Activated CD4-positive, CD25-positive, alpha-beta regulatory T cell treated with anti-CD3 and anti-CD28 coated beads, Interleukin-2, amount 50 U/mL, for 24 hours (primary cell): ENCODE measurements at regions not wholly inside any gene's neighbourhood (a gene's known extent, or its start where the extent isn't known, plus 50 kb on each side); places are given as distances from the start of the nearest gene placed in this dataset.
"Not testable (repeated sequence)": the region's sequence is repeated elsewhere in the genome, so short reads cannot be mapped to it uniquely, and the experiment has no call there.

Source experiments
- ATAC-seq, 2 donors: fragments of 150-1000 bp; cut with Tn5 transposase; one replicate each; pipeline ENCODE4 v1.10.0; 2021; ENCODE audit warnings: mild to moderate bottlenecking in 1 of 2, moderate library complexity in 1 of 2

- no peak for ATAC-seq
These were observed 91.4 kb downstream of the ARL4C start for GRCh38 chr2:234405462-234405861.

GRCh38 chr2:234404957-234405356 lies 91.9 kb downstream of the ARL4C start:
- ATAC-seq: no peak

GRCh38 chr2:234403751-234404150 lies 93.1 kb downstream of the ARL4C start:
- no peak for ATAC-seq

GRCh38 chr2:234403074-234403473 lies 93.8 kb downstream of the ARL4C start:
- no peak for ATAC-seq

GRCh38 chr2:234401426-234401825 lies 95.5 kb downstream of the ARL4C start:
- ATAC-seq: peak; percentile 79 to 91

- ATAC-seq: no peak
These were observed 97.2 kb downstream of the ARL4C start for GRCh38 chr2:234399451-234400246.

GRCh38 chr2:234398531-234398930 lies 98.3 kb downstream of the ARL4C start:
- no peak for ATAC-seq

- no peak for ATAC-seq
These were observed 100.9 kb downstream of the ARL4C start for GRCh38 chr2:234395891-234396420.

GRCh38 chr2:234394450-234394849 lies 102.4 kb downstream of the ARL4C start:
- peak; percentile 50 to 56 for ATAC-seq

- ATAC-seq: no peak
These were observed 103.5 kb downstream of the ARL4C start for GRCh38 chr2:234393354-234393753.

GRCh38 chr2:234392041-234392615 lies 104.8 kb downstream of the ARL4C start:
- no peak for ATAC-seq

- peak; percentile 19 to 59 for ATAC-seq
These were observed 105.3 kb downstream of the ARL4C start for GRCh38 chr2:234391625-234392024.

- not testable (repeated sequence) for ATAC-seq
These were observed 107.2 kb downstream of the ARL4C start for GRCh38 chr2:234389661-234390060.

- no peak for ATAC-seq
These were observed 108.3 kb downstream of the ARL4C start for GRCh38 chr2:234388591-234388990.

GRCh38 chr2:234386971-234387370 lies 109.9 kb downstream of the ARL4C start:
- no peak for ATAC-seq

GRCh38 chr2:234382131-234382530 lies 114.8 kb downstream of the ARL4C start:
- no peak for ATAC-seq

GRCh38 chr2:234378958-234379357 lies 117.9 kb downstream of the ARL4C start:
- not testable (repeated sequence) for ATAC-seq

- ATAC-seq: no peak
These were observed 118.4 kb downstream of the ARL4C start for GRCh38 chr2:234378440-234378839.

- ATAC-seq: no peak
These were observed 119.0 kb downstream of the ARL4C start for GRCh38 chr2:234377761-234378391.

GRCh38 chr2:234376229-234376628 lies 120.7 kb downstream of the ARL4C start:
- ATAC-seq: no peak

- no peak for ATAC-seq
These were observed 121.6 kb downstream of the ARL4C start for GRCh38 chr2:234375176-234375880.

GRCh38 chr2:234374736-234375135 lies 122.1 kb downstream of the ARL4C start:
- no peak for ATAC-seq

- no peak for ATAC-seq
These were observed 122.8 kb downstream of the ARL4C start for GRCh38 chr2:234374150-234374508.
